IPS-NIHi11 (cell line): ENCODE measurements at regions not wholly inside any gene's neighbourhood (a gene's known extent, or its start where the extent isn't known, plus 50 kb on each side); places are given as distances from the start of the nearest gene placed in this dataset.

ENCODE experiments used
- DNase-seq: peaks from one replicate; pipeline ENCODE4 v3.0.0; 2012; ENCODE audit warnings: mixed read lengths, low spot score

- no peak for DNase-seq
Observed at GRCh38 chr17:79539944-79540705, 70.7 kb downstream of the RBFOX3 start.

- DNase-seq = no peak
Observed at GRCh38 chr17:79538291-79538690, 72.6 kb downstream of the RBFOX3 start.

- DNase-seq = no peak
Observed at GRCh38 chr17:79537686-79538085, 73.2 kb downstream of the RBFOX3 start.

- no peak for DNase-seq
Observed at GRCh38 chr17:79537061-79537460, 73.8 kb downstream of the RBFOX3 start.

GRCh38 chr17:79536212-79536840, 74.5 kb downstream of the RBFOX3 start:
- no peak for DNase-seq

GRCh38 chr17:79535728-79536025, 75.2 kb downstream of the RBFOX3 start:
- no peak for DNase-seq

- no peak for DNase-seq
Observed at GRCh38 chr17:79534851-79535727, 75.8 kb downstream of the RBFOX3 start.

- DNase-seq = no peak
Observed at GRCh38 chr17:79534111-79534510, 76.7 kb downstream of the RBFOX3 start.

- no peak for DNase-seq
Observed at GRCh38 chr17:79533116-79533515, 77.7 kb downstream of the RBFOX3 start.

- no peak for DNase-seq
Observed at GRCh38 chr17:79532107-79532790, 78.6 kb downstream of the RBFOX3 start.

GRCh38 chr17:79531191-79532095, 79.4 kb downstream of the RBFOX3 start:
- no peak for DNase-seq

- DNase-seq = no peak
Observed at GRCh38 chr17:79530361-79531105, 80.3 kb downstream of the RBFOX3 start.

- no peak for DNase-seq
Observed at GRCh38 chr17:79529661-79530081, 81.2 kb downstream of the RBFOX3 start.

- no peak for DNase-seq
Observed at GRCh38 chr17:79528592-79529125, 82.2 kb downstream of the RBFOX3 start.

- no peak for DNase-seq
Observed at GRCh38 chr17:79527306-79527705, 83.5 kb downstream of the RBFOX3 start.

- DNase-seq = no peak
Observed at GRCh38 chr17:79525793-79526677, 84.8 kb downstream of the RBFOX3 start.

- DNase-seq = no peak
Observed at GRCh38 chr17:79524213-79525187, 86.4 kb downstream of the RBFOX3 start.

GRCh38 chr17:79522414-79522813, 88.4 kb downstream of the RBFOX3 start:
- no peak for DNase-seq
